ENCODE measurements at regions not wholly inside any gene's neighbourhood (a gene's known extent, or its start where the extent isn't known, plus 50 kb on each side); places are given as distances from the start of the nearest gene placed in this dataset.

DNA sequence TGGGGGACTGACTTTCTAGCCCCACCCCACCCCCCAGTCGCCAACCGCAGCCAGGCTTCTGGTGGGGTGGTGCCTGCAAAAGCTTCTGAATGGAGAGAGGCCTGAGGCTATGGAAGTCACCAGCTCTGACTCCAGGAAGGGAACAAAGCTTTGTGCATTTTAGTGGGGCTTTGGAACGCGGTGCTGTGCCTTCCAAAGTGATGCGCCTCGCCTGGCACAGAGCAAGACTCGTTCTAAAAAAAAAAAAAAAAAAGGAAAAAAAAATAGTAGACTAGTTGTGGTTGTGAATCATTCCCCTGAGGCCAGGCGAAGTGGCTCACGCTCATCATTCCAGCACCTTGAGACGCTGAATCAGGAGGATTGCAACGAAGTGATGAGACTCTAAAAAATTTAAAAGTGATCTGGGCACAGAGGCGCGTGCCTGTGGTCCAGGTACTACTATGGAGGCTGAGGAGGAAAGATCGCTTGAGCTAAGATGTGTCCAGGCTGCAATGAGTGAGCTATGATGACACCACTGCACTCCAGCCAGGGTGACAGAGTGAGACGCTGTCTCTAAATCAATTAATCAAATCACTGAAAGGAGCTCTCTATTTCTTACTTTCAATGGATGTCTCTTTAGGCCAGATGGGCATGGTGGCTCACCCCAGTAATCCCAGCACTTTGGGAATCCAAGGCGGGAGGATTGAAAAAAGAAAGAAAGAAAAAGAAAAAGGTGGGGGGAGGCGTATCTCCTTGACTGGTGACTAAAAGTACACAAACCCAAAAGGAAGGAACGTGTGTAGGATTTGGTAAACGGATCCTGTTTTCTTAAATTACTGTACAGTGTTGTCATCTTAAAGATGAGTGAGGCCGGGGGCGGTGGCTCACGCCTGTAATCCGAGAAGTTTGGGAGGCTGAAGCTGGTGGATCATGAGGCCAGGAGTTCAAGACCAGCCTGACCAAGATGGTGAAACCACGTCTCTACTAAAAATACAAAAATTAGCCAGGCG lies 259.6 kb upstream of the ALG10B start:
- Mint-ChIP-seq H3K4me3 (no peak overlapping the region), H3K27ac (no peak overlapping the region), H3K4me1 (ENCODE audit: unreplicated experiment) (no peaks in the 10 kb centered on the region), H3K9me3 (peaks cover 15% of the 10 kb centered on the region), H3K27me3 (no peaks in the 10 kb centered on the region), H3K36me3 (no peaks in the 10 kb centered on the region)
- DNase-seq (ENCODE audit: extremely low spot score, unreplicated experiment): no peak
- TF ChIP-seq, protein P1, sequence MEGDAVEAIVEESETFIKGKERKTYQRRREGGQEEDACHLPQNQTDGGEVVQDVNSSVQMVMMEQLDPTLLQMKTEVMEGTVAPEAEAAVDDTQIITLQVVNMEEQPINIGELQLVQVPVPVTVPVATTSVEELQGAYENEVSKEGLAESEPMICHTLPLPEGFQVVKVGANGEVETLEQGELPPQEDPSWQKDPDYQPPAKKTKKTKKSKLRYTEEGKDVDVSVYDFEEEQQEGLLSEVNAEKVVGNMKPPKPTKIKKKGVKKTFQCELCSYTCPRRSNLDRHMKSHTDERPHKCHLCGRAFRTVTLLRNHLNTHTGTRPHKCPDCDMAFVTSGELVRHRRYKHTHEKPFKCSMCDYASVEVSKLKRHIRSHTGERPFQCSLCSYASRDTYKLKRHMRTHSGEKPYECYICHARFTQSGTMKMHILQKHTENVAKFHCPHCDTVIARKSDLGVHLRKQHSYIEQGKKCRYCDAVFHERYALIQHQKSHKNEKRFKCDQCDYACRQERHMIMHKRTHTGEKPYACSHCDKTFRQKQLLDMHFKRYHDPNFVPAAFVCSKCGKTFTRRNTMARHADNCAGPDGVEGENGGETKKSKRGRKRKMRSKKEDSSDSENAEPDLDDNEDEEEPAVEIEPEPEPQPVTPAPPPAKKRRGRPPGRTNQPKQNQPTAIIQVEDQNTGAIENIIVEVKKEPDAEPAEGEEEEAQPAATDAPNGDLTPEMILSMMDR (conservative IDR thresholded peaks at IDR 0.05): no peak

DNA sequence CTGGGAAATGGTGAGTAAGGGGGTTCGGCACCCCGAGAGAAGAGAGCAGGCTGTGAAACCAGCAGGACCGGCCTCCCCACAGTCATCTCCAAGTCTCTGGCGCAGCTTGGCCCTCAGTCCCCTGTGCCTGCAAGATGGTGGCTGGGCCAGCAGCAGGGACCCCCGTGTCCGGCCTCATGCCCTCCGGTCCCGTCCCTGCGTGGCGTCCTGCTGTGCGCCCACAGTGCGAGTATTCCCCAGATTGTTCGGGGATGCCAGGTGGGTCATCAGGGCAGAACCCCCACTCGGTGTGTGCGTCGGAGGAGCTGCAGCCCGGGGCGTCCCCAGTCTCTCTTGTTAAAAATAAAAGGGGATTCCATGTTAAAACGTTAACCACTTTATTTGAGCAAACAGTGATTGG lies 216.9 kb upstream of the ALG10B start:
- Mint-ChIP-seq H3K9me3 (peaks cover 5% of the 10 kb centered on the region), H3K36me3 (no peaks in the 10 kb centered on the region), H3K27ac (no peak overlapping the region), H3K27me3 (no peaks in the 10 kb centered on the region), H3K4me3 (no peak overlapping the region), H3K4me1 (ENCODE audit: unreplicated experiment) (no peaks in the 10 kb centered on the region)
- TF ChIP-seq, protein P1 (conservative IDR thresholded peaks at IDR 0.05): no peak
- DNase-seq (ENCODE audit: extremely low spot score, unreplicated experiment): no peak

DNA sequence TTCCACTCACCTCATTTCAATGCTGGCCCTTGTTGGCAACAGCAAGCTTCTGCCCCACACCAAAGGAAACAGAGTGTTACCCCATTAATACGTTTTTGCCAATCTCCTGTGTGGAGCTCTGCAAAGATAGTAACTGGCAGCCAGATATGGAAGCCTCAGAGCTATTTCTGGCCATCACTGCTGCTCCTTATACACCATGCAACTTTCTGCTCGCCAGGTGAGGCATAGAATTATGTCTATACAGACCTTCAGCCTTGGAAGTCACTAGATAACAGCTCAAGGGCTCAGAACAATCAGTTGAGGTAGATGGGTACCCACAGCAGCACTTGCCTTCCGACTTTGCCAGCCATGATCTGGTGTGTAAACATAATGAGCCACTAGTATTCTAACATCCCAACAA lies 214.8 kb upstream of the ALG10B start:
- TF ChIP-seq, protein P1 (conservative IDR thresholded peaks at IDR 0.05): no peak
- peaks cover 5% of the 10 kb centered on the region for H3K9me3 Mint-ChIP-seq
- H3K27me3 Mint-ChIP-seq: no peaks in the 10 kb centered on the region
- H3K36me3 Mint-ChIP-seq: no peaks in the 10 kb centered on the region
- no peak overlapping the region for H3K27ac Mint-ChIP-seq
- H3K4me3 Mint-ChIP-seq: no peak overlapping the region
- no peaks in the 10 kb centered on the region for H3K4me1 Mint-ChIP-seq (ENCODE audit: unreplicated experiment)
- no peak for DNase-seq (ENCODE audit: extremely low spot score, unreplicated experiment)

DNA sequence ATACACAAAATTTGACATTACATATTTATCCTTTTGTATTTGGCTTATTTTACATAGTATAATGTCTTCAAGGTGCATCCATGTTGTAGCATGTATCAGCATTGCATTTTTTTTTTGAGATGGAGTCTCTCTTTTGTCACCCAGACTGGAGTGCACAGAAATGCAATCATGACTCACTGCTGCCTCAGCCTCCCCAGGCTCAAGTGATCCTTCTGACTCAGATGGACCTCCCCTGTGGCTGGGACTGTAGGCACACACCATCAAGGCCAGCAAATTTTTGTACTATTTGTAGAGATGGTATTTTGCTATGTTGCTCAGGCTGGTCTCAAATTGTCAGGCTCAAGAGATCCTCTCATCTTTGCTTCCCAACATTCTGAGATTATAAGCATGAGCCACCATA lies 214.4 kb upstream of the ALG10B start:
- peaks cover 5% of the 10 kb centered on the region for H3K9me3 Mint-ChIP-seq
- DNase-seq (ENCODE audit: extremely low spot score, unreplicated experiment): no peak
- no peaks in the 10 kb centered on the region for H3K4me1 Mint-ChIP-seq (ENCODE audit: unreplicated experiment)
- no peak overlapping the region for H3K4me3 Mint-ChIP-seq
- no peaks in the 10 kb centered on the region for H3K27me3 Mint-ChIP-seq
- no peak overlapping the region for H3K27ac Mint-ChIP-seq
- TF ChIP-seq, protein P1 (conservative IDR thresholded peaks at IDR 0.05): no peak
- H3K36me3 Mint-ChIP-seq: no peaks in the 10 kb centered on the region

DNA sequence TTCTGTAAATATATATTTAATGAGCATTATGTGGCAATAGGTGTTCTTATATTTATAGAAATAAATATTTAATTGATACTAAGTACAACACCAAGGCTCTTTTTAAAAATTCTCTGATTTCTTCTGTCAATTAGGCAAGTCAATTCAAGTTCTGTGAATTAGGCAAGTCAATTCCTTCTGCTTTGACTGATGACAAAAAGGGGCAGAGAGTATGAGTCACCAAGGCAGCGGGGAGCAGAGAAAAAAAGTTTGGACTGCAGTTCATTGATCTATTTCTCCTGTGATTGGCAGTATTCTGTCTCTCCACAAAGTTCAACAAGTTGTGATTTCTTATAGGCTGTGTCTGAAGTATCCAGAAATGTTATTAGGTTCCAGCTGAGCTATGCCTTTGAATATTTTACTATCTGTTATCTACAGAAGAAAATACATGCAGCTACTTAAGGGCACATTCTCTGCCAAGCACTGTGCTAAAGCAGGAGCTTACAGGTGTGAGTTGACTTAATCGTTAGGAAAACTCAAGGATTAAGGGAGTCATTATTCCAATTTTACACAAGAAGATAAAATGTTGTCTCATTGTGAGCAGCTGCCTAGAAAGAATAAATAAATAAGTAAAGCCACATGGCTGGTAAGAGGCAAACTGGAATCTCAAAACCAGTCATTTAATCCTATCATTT lies 206.4 kb upstream of the ALG10B start:
- Mint-ChIP-seq H3K9me3 (peaks cover 6% of the 10 kb centered on the region), H3K4me1 (ENCODE audit: unreplicated experiment) (no peaks in the 10 kb centered on the region), H3K27me3 (no peaks in the 10 kb centered on the region), H3K36me3 (no peaks in the 10 kb centered on the region), H3K27ac (no peak overlapping the region), H3K4me3 (no peak overlapping the region)
- DNase-seq (ENCODE audit: extremely low spot score, unreplicated experiment): no peak
- TF ChIP-seq, protein P1 (conservative IDR thresholded peaks at IDR 0.05): no peak

Data from type B pancreatic cell (in vitro differentiated cells).